ENCODE measurements at regions not wholly inside any gene's neighbourhood (a gene's known extent, or its start where the extent isn't known, plus 50 kb on each side); places are given as distances from the start of the nearest gene placed in this dataset.

GRCh38 chr20:12022126-12022525, 104.4 kb downstream of the BTBD3 start:
- CTCF ChIA-PET: no interaction called here
- Mint-ChIP-seq H3K4me1 (ENCODE audit: insufficient read depth, unreplicated experiment) (no peaks in the 10 kb centered on the region), H3K27ac (ENCODE audit: low read depth, unreplicated experiment) (no peak overlapping the region), H3K9me3 (ENCODE audit: unreplicated experiment) (no peaks in the 10 kb centered on the region), H3K4me3 (ENCODE audit: unreplicated experiment) (no peak overlapping the region), H3K36me3 (ENCODE audit: insufficient read depth, unreplicated experiment) (no peaks in the 10 kb centered on the region), H3K27me3 (ENCODE audit: insufficient read depth, unreplicated experiment) (no peaks in the 10 kb centered on the region)
- intact Hi-C loops (cut with micrococcal nuclease): no loop called here
- POLR2A ChIA-PET: interaction anchor here (0.6 kb wide), 1 partner anchor 36 kb away, joined by 3 read pairs; no protein-coding TSS in a partner anchor
- DNase-seq (ENCODE audit: unreplicated experiment): no peak
- no peak for TF ChIP-seq CTCF (IDR thresholded peaks at IDR 0.05; ENCODE audit: unreplicated experiment)
- BruUV-seq (replicated peaks): no TSS peak

- BruUV-seq (replicated peaks): no TSS peak
- no peak for TF ChIP-seq CTCF (IDR thresholded peaks at IDR 0.05; ENCODE audit: unreplicated experiment)
- Mint-ChIP-seq H3K4me1 (ENCODE audit: insufficient read depth, unreplicated experiment) (no peaks in the 10 kb centered on the region), H3K9me3 (ENCODE audit: unreplicated experiment) (no peaks in the 10 kb centered on the region), H3K27ac (ENCODE audit: low read depth, unreplicated experiment) (no peak overlapping the region), H3K27me3 (ENCODE audit: insufficient read depth, unreplicated experiment) (no peaks in the 10 kb centered on the region), H3K4me3 (ENCODE audit: unreplicated experiment) (no peak overlapping the region), H3K36me3 (ENCODE audit: insufficient read depth, unreplicated experiment) (no peaks in the 10 kb centered on the region)
- CTCF ChIA-PET: interaction anchor here (0.6 to 1.3 kb wide), 3 partner anchors 11 to 90 kb away, joined by 3 to 4 read pairs (median 3); no protein-coding TSS in a partner anchor
- DNase-seq (ENCODE audit: unreplicated experiment): no peak
- intact Hi-C loops (cut with micrococcal nuclease): no loop called here
- POLR2A ChIA-PET: no interaction called here
Measured at GRCh38 chr20:12023194-12023795, 105.6 kb downstream of the BTBD3 start.

GRCh38 chr20:12028771-12029170, 111.1 kb downstream of the BTBD3 start:
- Mint-ChIP-seq H3K9me3 (ENCODE audit: unreplicated experiment) (no peaks in the 10 kb centered on the region), H3K4me3 (ENCODE audit: unreplicated experiment) (no peak overlapping the region), H3K27ac (ENCODE audit: low read depth, unreplicated experiment) (no peak overlapping the region), H3K27me3 (ENCODE audit: insufficient read depth, unreplicated experiment) (no peaks in the 10 kb centered on the region), H3K4me1 (ENCODE audit: insufficient read depth, unreplicated experiment) (no peaks in the 10 kb centered on the region), H3K36me3 (ENCODE audit: insufficient read depth, unreplicated experiment) (no peaks in the 10 kb centered on the region)
- intact Hi-C loops (cut with micrococcal nuclease): no loop called here
- DNase-seq (ENCODE audit: unreplicated experiment): no peak
- no peak for TF ChIP-seq CTCF (IDR thresholded peaks at IDR 0.05; ENCODE audit: unreplicated experiment)
- ChIA-PET POLR2A (no interaction called here), CTCF (interaction anchor here (0.8 to 1.2 kb wide), 4 partner anchors 13 to 353 kb away, joined by 3 to 4 read pairs (median 3); no protein-coding TSS in a partner anchor)
- no TSS peak for BruUV-seq (replicated peaks)

GRCh38 chr20:12030470-12030869, 112.8 kb downstream of the BTBD3 start:
- no peak overlapping the region for H3K4me3 Mint-ChIP-seq (ENCODE audit: unreplicated experiment)
- CTCF ChIA-PET: interaction anchor here (1.5 kb wide), 1 partner anchor 18 kb away, joined by 4 read pairs; no protein-coding TSS in a partner anchor
- H3K4me1 Mint-ChIP-seq (ENCODE audit: insufficient read depth, unreplicated experiment): no peaks in the 10 kb centered on the region
- POLR2A ChIA-PET: no interaction called here
- intact Hi-C loops (cut with micrococcal nuclease): no loop called here
- H3K27ac Mint-ChIP-seq (ENCODE audit: low read depth, unreplicated experiment): no peak overlapping the region
- H3K36me3 Mint-ChIP-seq (ENCODE audit: insufficient read depth, unreplicated experiment): no peaks in the 10 kb centered on the region
- DNase-seq (ENCODE audit: unreplicated experiment): no peak
- BruUV-seq (replicated peaks): no TSS peak
- TF ChIP-seq CTCF (IDR thresholded peaks at IDR 0.05; ENCODE audit: unreplicated experiment): no peak
- H3K27me3 Mint-ChIP-seq (ENCODE audit: insufficient read depth, unreplicated experiment): no peaks in the 10 kb centered on the region
- no peaks in the 10 kb centered on the region for H3K9me3 Mint-ChIP-seq (ENCODE audit: unreplicated experiment)

Measured in MCF 10A (cell line).